ENCODE measurements at regions not wholly inside any gene's neighbourhood (a gene's known extent, or its start where the extent isn't known, plus 50 kb on each side); places are given as distances from the start of the nearest gene placed in this dataset.

GRCh38 chr9:30239878-30240277, 2144.6 kb upstream of the ACO1 start:
- H3K36me3 ChIP-seq (ENCODE audit: control insufficient read depth in 2 of 2, insufficient read depth in 2 of 2, low read length in 1 of 2), result no peaks in the 10 kb centered on the region
- intact Hi-C loops (cut with micrococcal nuclease; ENCODE audit: unreplicated experiment), result no loop called here
- no peak overlapping the region for H2AFZ ChIP-seq (ENCODE audit: control insufficient read depth, low read depth, low read length)
- RAD21 ChIA-PET (ENCODE audit: unreplicated experiment), result no interaction called here
- no peak overlapping the region for H3K4me2 ChIP-seq (ENCODE audit: control insufficient read depth, insufficient read depth)
- 11% methylated on average over 2 of the region's 2 CpGs for WGBS (ENCODE audit: insufficient coverage, insufficient replicate concordance, low lambda C conversion rate, missing lambda C conversion rate)
- POLR2A ChIA-PET, result no interaction called here
- H3K9ac ChIP-seq (ENCODE audit: control insufficient read depth, insufficient read depth, low read length), result no peak overlapping the region
- BruUV-seq (replicated peaks), result no TSS peak
- H3K27ac ChIP-seq (ENCODE audit: control insufficient read depth, insufficient read depth), result no peak overlapping the region
- TF ChIP-seq GABPA (IDR thresholded peaks at IDR 0.05; ENCODE audit: low read depth), result no peak
- no peak for TF ChIP-seq MTA3 (IDR thresholded peaks at IDR 0.05; ENCODE audit: borderline replicate concordance, low read length)
- no peak for TF ChIP-seq DPF2 (IDR thresholded peaks at IDR 0.05)
- no peak for TF ChIP-seq SRF (IDR thresholded peaks at IDR 0.05; ENCODE audit: low read depth in 2 of 2, low read length in 2 of 2)
- TF ChIP-seq, protein P1, sequence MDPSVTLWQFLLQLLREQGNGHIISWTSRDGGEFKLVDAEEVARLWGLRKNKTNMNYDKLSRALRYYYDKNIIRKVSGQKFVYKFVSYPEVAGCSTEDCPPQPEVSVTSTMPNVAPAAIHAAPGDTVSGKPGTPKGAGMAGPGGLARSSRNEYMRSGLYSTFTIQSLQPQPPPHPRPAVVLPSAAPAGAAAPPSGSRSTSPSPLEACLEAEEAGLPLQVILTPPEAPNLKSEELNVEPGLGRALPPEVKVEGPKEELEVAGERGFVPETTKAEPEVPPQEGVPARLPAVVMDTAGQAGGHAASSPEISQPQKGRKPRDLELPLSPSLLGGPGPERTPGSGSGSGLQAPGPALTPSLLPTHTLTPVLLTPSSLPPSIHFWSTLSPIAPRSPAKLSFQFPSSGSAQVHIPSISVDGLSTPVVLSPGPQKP (IDR thresholded peaks at IDR 0.05; ENCODE audit: low read depth, low read length), result no peak
- TF ChIP-seq, protein P2, sequence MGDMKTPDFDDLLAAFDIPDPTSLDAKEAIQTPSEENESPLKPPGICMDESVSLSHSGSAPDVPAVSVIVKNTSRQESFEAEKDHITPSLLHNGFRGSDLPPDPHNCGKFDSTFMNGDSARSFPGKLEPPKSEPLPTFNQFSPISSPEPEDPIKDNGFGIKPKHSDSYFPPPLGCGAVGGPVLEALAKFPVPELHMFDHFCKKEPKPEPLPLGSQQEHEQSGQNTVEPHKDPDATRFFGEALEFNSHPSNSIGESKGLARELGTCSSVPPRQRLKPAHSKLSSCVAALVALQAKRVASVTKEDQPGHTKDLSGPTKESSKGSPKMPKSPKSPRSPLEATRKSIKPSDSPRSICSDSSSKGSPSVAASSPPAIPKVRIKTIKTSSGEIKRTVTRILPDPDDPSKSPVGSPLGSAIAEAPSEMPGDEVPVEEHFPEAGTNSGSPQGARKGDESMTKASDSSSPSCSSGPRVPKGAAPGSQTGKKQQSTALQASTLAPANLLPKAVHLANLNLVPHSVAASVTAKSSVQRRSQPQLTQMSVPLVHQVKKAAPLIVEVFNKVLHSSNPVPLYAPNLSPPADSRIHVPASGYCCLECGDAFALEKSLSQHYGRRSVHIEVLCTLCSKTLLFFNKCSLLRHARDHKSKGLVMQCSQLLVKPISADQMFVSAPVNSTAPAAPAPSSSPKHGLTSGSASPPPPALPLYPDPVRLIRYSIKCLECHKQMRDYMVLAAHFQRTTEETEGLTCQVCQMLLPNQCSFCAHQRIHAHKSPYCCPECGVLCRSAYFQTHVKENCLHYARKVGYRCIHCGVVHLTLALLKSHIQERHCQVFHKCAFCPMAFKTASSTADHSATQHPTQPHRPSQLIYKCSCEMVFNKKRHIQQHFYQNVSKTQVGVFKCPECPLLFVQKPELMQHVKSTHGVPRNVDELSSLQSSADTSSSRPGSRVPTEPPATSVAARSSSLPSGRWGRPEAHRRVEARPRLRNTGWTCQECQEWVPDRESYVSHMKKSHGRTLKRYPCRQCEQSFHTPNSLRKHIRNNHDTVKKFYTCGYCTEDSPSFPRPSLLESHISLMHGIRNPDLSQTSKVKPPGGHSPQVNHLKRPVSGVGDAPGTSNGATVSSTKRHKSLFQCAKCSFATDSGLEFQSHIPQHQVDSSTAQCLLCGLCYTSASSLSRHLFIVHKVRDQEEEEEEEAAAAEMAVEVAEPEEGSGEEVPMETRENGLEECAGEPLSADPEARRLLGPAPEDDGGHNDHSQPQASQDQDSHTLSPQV (IDR thresholded peaks at IDR 0.05), result no peak
- TF ChIP-seq, protein P3, sequence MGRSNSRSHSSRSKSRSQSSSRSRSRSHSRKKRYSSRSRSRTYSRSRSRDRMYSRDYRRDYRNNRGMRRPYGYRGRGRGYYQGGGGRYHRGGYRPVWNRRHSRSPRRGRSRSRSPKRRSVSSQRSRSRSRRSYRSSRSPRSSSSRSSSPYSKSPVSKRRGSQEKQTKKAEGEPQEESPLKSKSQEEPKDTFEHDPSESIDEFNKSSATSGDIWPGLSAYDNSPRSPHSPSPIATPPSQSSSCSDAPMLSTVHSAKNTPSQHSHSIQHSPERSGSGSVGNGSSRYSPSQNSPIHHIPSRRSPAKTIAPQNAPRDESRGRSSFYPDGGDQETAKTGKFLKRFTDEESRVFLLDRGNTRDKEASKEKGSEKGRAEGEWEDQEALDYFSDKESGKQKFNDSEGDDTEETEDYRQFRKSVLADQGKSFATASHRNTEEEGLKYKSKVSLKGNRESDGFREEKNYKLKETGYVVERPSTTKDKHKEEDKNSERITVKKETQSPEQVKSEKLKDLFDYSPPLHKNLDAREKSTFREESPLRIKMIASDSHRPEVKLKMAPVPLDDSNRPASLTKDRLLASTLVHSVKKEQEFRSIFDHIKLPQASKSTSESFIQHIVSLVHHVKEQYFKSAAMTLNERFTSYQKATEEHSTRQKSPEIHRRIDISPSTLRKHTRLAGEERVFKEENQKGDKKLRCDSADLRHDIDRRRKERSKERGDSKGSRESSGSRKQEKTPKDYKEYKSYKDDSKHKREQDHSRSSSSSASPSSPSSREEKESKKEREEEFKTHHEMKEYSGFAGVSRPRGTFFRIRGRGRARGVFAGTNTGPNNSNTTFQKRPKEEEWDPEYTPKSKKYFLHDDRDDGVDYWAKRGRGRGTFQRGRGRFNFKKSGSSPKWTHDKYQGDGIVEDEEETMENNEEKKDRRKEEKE (IDR thresholded peaks at IDR 0.05), result no peak
- no peak for TF ChIP-seq SMAD1 (IDR thresholded peaks at IDR 0.05; ENCODE audit: low read depth, partially characterized antibody)
- TF ChIP-seq TARDBP (IDR thresholded peaks at IDR 0.05; ENCODE audit: borderline replicate concordance), result no peak
- in situ Hi-C loops (cut with MboI), result no loop called here
- no peak for DNase-seq (ENCODE audit: low read depth, low spot score)
- FAIRE-seq, result no peak
- no peaks in the 10 kb centered on the region for H3K9me3 ChIP-seq (replicated peaks; ENCODE audit: control insufficient read depth, insufficient read depth, low read length)
- no peaks in the 10 kb centered on the region for H4K20me1 ChIP-seq (ENCODE audit: control insufficient read depth, insufficient read depth)
- CTCF ChIA-PET, result no interaction called here
- H3K4me1 ChIP-seq (ENCODE audit: control insufficient read depth, insufficient read depth, low read length), result no peaks in the 10 kb centered on the region
- H3K27me3 ChIP-seq (replicated peaks in 1 of 2; ENCODE audit: control insufficient read depth in 2 of 2, insufficient read depth in 2 of 2, low read length in 1 of 2), result no peaks in the 10 kb centered on the region
- SMC1A ChIA-PET (ENCODE audit: uncharacterized antibody, unreplicated experiment), result no interaction called here
- ATAC-seq, result no peak
- H3K4me3 ChIP-seq, result no peak overlapping the region
- H3K79me2 ChIP-seq (ENCODE audit: control insufficient read depth, insufficient read depth, low read length), result no peaks in the 10 kb centered on the region
